Stimulated activated CD4-positive, alpha-beta T cell treated with anti-CD3 and anti-CD28 coated beads, Interleukin-1b, Interleukin-23, amount 100 ng/mL, for 24 hours (primary cell): ENCODE measurements at regions not wholly inside any gene's neighbourhood (a gene's known extent, or its start where the extent isn't known, plus 50 kb on each side); places are given as distances from the start of the nearest gene placed in this dataset.
A peak's percentile ranks its signal among the peaks of the same experiment; 100 is the strongest.
"Not testable (repeated sequence)": the region's sequence is repeated elsewhere in the genome, so short reads cannot be mapped to it uniquely, and the experiment has no call there.

Experiments
- DNase-seq, 4 experiments: peaks; one replicate each; pipeline ENCODE4 v3.0.0-alpha.2; 2020; ENCODE audit warnings: low read depth in 4 of 4, low spot score in 1 of 4

- not testable (repeated sequence) for DNase-seq
Measured at GRCh38 chr6:28621268-28621667, 95.6 kb downstream of the GPX5 start.

GRCh38 chr6:28623242-28623641 is 97.6 kb downstream of the GPX5 start:
- not testable (repeated sequence) for DNase-seq

GRCh38 chr6:28626386-28626785 is 100.7 kb downstream of the GPX5 start:
- DNase-seq, result not testable (repeated sequence)

GRCh38 chr6:28632326-28632851 is 106.7 kb downstream of the GPX5 start:
- no peak for DNase-seq

GRCh38 chr6:28633445-28634215 is 107.9 kb downstream of the GPX5 start:
- DNase-seq, result no peak

GRCh38 chr6:28634411-28634760 is 108.7 kb downstream of the GPX5 start:
- no peak for DNase-seq

GRCh38 chr6:28634761-28635546 is 109.3 kb downstream of the GPX5 start:
- DNase-seq, result no peak

- DNase-seq, result no peak
Measured at GRCh38 chr6:28635547-28636158, 110.0 kb downstream of the GPX5 start.

GRCh38 chr6:28638787-28639430 is 113.2 kb downstream of the GPX5 start:
- no peak for DNase-seq

GRCh38 chr6:28639445-28640290 is 114.0 kb downstream of the GPX5 start:
- not testable (repeated sequence) for DNase-seq

GRCh38 chr6:28643017-28643740 is 117.5 kb downstream of the GPX5 start:
- peak in 3 of 4 experiments; percentile 30 to 51 (median 44) for DNase-seq

- no peak for DNase-seq
Measured at GRCh38 chr6:28646650-28647049, 121.0 kb downstream of the GPX5 start.

GRCh38 chr6:28648035-28648877 is 122.6 kb downstream of the GPX5 start:
- peak; percentile 16 to 69 (median 64) for DNase-seq

GRCh38 chr6:28648878-28649375 is 123.2 kb downstream of the GPX5 start:
- DNase-seq, result no peak

GRCh38 chr6:28651161-28651560 is 125.5 kb downstream of the GPX5 start:
- DNase-seq, result no peak

- no peak for DNase-seq
Measured at GRCh38 chr6:28653876-28654275, 128.2 kb downstream of the GPX5 start.

- no peak for DNase-seq
Measured at GRCh38 chr6:28655164-28655563, 129.5 kb downstream of the GPX5 start.

- DNase-seq, result no peak
Measured at GRCh38 chr6:28656715-28657114, 131.0 kb downstream of the GPX5 start.

- DNase-seq, result no peak
Measured at GRCh38 chr6:28657381-28657768, 131.7 kb downstream of the GPX5 start.
